HepG2 (cell line): ENCODE measurements at regions not wholly inside any gene's neighbourhood (a gene's known extent, or its start where the extent isn't known, plus 50 kb on each side); places are given as distances from the start of the nearest gene placed in this dataset.

ENCODE experiments used
- ATAC-seq: fragments of 200-7000 bp; cut with Tn5 transposase; 3 replicates; pipeline ENCODE4 v1.9.1; 2020; ENCODE audit warnings: mild to moderate bottlenecking, moderate library complexity
- BruUV-seq: library from RNA; stranded (reverse); fragments of 400-500 nt; replicated peaks from 2 replicates; lab custom pipeline; 2021; lab: Mats Ljungman, UMichigan
- CTCF ChIA-PET: fragments of 300-600 bp; formaldehyde crosslinking; extraction: SDS; loops from one replicate; lab custom pipeline; 2021; ENCODE audit warnings: low total read pairs, inconsistent platforms, low intra/inter-chr PET ratio; lab: Yijun Ruan, JAX
- POLR2A ChIA-PET: fragments of 350-600 bp; sonication (Branson Sonifier 250); formaldehyde crosslinking; loops from one replicate; lab custom pipeline; 2020; ENCODE audit warnings: antibody characterized with exemption, inconsistent platforms; lab: Yijun Ruan, JAX
- DNase-seq: peaks from one replicate; pipeline ENCODE4 v3.0.0-alpha.2; 2015; ENCODE audit warnings: low spot score
- FAIRE-seq: peaks from 3 replicates; lab custom pipeline; 2011; peaks lifted over from hg19 to GRCh38; lab: Jason Lieb, UNC
- H2AFZ ChIP-seq: one replicate; pipeline ENCODE4 v1.6.1; 2011; ENCODE audit warnings: low read length, inconsistent platforms
- H3K27ac ChIP-seq: fragments of 300-600 bp; 3 replicates; pipeline ENCODE4 v1.8.0; 2011; ENCODE audit warnings: mixed run types, mild to moderate bottlenecking, mixed read lengths, low read length, inconsistent platforms; ENCODE audit not compliant: insufficient read depth; ENCODE audit errors: extremely low read length
- H3K27me3 ChIP-seq, 2 experiments: fragments of 200-600 bp in 1 of 2; 2 replicates in 1 of 2; 3 replicates in 1 of 2; pipeline versions ENCODE4 v1.6.0 to v1.8.0; 2011; ENCODE audit warnings: low read length in 2 of 2, mild to moderate bottlenecking in 2 of 2, moderate library complexity in 2 of 2, inconsistent platforms in 1 of 2; ENCODE audit not compliant: insufficient read depth in 2 of 2, control insufficient read depth in 1 of 2
- H3K36me3 ChIP-seq, 2 experiments: fragments of 200-600 bp in 1 of 2; replicated peaks in 1 of 2; 2 replicates in 1 of 2; 3 replicates in 1 of 2; pipeline versions ENCODE4 v1.5.1 to v1.8.0; 2011; ENCODE audit warnings: low read length in 2 of 2, inconsistent platforms in 1 of 2; ENCODE audit not compliant: insufficient read depth in 2 of 2, control insufficient read depth in 1 of 2
- H3K4me1 ChIP-seq: 2 replicates; pipeline ENCODE4 v1.5.1; 2012; ENCODE audit warnings: low read length, inconsistent platforms; ENCODE audit not compliant: insufficient read depth
- H3K4me2 ChIP-seq: 2 replicates; pipeline ENCODE4 v1.6.0; 2011; ENCODE audit warnings: low read depth, low read length, inconsistent platforms
- H3K4me3 ChIP-seq, 3 experiments: fragments of 200-600 bp in 1 of 3; sonication (generic), shearing (Covaris generic) in 1 of 3; replicated peaks in 1 of 3; 2 replicates each; pipeline ENCODE4 v1.5.1; 2011 to 2016; ENCODE audit warnings: low read length in 3 of 3, inconsistent platforms in 2 of 3, low read depth in 2 of 3, mild to moderate bottlenecking in 2 of 3, control low read depth in 1 of 3, mixed read lengths in 1 of 3; ENCODE audit not compliant: insufficient read depth in 1 of 3
- H3K79me2 ChIP-seq: one replicate; pipeline ENCODE4 v1.6.1; 2011; ENCODE audit warnings: low read length, inconsistent platforms; ENCODE audit not compliant: insufficient read depth
- H3K9ac ChIP-seq: 2 replicates; pipeline ENCODE4 v1.6.0; 2011; ENCODE audit warnings: mild to moderate bottlenecking, low read depth, low read length, inconsistent platforms; ENCODE audit not compliant: insufficient read depth
- H3K9me3 ChIP-seq: 2 replicates; pipeline ENCODE4 v1.5.1; 2012; ENCODE audit warnings: mild to moderate bottlenecking, low read length
- H4K20me1 ChIP-seq: 2 replicates; pipeline ENCODE4 v1.6.0; 2011; ENCODE audit warnings: inconsistent platforms, mild to moderate bottlenecking, low read length, moderate library complexity; ENCODE audit not compliant: insufficient read depth
- KAT7 ChIP-seq: IDR thresholded peaks from 2 replicates; pipeline ENCODE4 v1.6.1; 2018; ENCODE audit warnings: borderline replicate concordance, missing compliant biosample characterization
- ZNF24 ChIP-seq: fragments of 450-650 bp; IDR thresholded peaks from 2 replicates; pipeline ENCODE4 v1.6.1; 2017; ENCODE audit warnings: antibody characterized with exemption, mild to moderate bottlenecking
- ZNF317 ChIP-seq: sonication (generic); formaldehyde crosslinking; IDR thresholded peaks from 2 replicates; pipeline ENCODE4 v1.5.0; 2020; ENCODE audit warnings: mild to moderate bottlenecking, missing genetic modification reagents
- ZNF816 ChIP-seq: sonication (generic); formaldehyde crosslinking; IDR thresholded peaks from 2 replicates; pipeline ENCODE4 v1.8.0; 2022; ENCODE audit warnings: missing genetic modification reagents, mild to moderate bottlenecking, borderline replicate concordance
- WGBS: methylation state at CpG from one replicate; pipeline ENCODE4 v1.1.6; 2017; ENCODE audit warnings: low lambda C conversion rate; 5-methylcytosine and 5-hydroxymethylcytosine counted together
- in situ Hi-C: cut with HindIII; loops from 2 replicates; pipeline ENCODE4 v1.10.0; 2017; ENCODE audit warnings: low pct_unique_long_range_greater_than_20kb; ENCODE audit not compliant: extremely low pct_ligation_motif_present
- intact Hi-C: fragments of 100-400 bp; cut with micrococcal nuclease; formaldehyde crosslinking; loops from one replicate; pipeline ENCODE4 v1.10.0; 2022; ENCODE audit not compliant: unreplicated experiment

GRCh38 chr5:30100148-30100713 is 1093.3 kb upstream of the CDH6 start:
- H3K4me1 ChIP-seq: no peaks in the 10 kb centered on the region
- H3K4me3 ChIP-seq: no peak overlapping the region
- CTCF ChIA-PET: no interaction called here
- no peak overlapping the region for H2AFZ ChIP-seq
- in situ Hi-C loops: no loop called here
- H3K36me3 ChIP-seq: no peaks in the 10 kb centered on the region
- WGBS: 3% methylated on average over 5 of the region's 5 CpGs
- POLR2A ChIA-PET: no interaction called here
- H3K27ac ChIP-seq: no peak overlapping the region
- intact Hi-C loops: no loop called here
- no peak for ATAC-seq
- no peak overlapping the region for H3K4me2 ChIP-seq
- DNase-seq: no peak
- H4K20me1 ChIP-seq: no peaks in the 10 kb centered on the region
- BruUV-seq: no TSS peak
- H3K9ac ChIP-seq: no peak overlapping the region
- H3K9me3 ChIP-seq: no peaks in the 10 kb centered on the region
- no peaks in the 10 kb centered on the region for H3K79me2 ChIP-seq
- no peak for TF ChIP-seq KAT7 (CRISPR knock-in tag)
- TF ChIP-seq, all 625 proteins: peak for 0
- no peaks in the 10 kb centered on the region for H3K27me3 ChIP-seq
- FAIRE-seq: no peak

DNA sequence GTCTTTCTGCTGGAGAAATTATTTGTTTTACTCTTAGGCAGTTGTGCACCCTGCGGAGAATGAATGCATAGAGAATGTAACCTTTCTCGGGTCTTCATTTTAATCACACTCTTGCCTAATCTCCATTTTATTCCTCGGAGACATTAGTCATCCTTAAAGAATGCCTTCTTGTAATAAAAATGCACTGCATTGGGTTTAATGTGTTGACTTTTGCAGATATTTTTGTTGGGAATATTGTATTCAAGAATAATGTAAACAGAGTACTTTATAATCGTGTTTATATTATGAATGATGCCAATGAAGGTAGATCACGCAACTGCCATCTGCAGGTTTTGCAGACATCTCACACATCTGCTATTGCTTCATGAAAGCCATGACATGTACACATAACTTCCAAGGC is 1093.9 kb upstream of the CDH6 start:
- no peaks in the 10 kb centered on the region for H4K20me1 ChIP-seq
- H3K9me3 ChIP-seq: no peaks in the 10 kb centered on the region
- BruUV-seq: no TSS peak
- FAIRE-seq (no peak), ATAC-seq (no peak), DNase-seq (no peak)
- POLR2A ChIA-PET: no interaction called here
- no peak overlapping the region for H3K4me2 ChIP-seq
- H2AFZ ChIP-seq: no peak overlapping the region
- H3K27me3 ChIP-seq: no peaks in the 10 kb centered on the region
- intact Hi-C loops (no loop called here), in situ Hi-C loops (no loop called here)
- CTCF ChIA-PET: no interaction called here
- H3K4me1 ChIP-seq: no peaks in the 10 kb centered on the region
- WGBS: 21% methylated on average over 5 of the region's 5 CpGs
- no peaks in the 10 kb centered on the region for H3K36me3 ChIP-seq
- H3K79me2 ChIP-seq: no peaks in the 10 kb centered on the region
- TF ChIP-seq ZNF317 (CRISPR knock-in tag) (no peak), ZNF24 (no peak), ZNF816 (no peak)
- H3K27ac ChIP-seq: no peak overlapping the region
- no peak overlapping the region for H3K4me3 ChIP-seq
- H3K9ac ChIP-seq: no peak overlapping the region
